Stimulated activated CD8-positive, alpha-beta memory T cell treated with anti-CD3 and anti-CD28 coated beads, Interleukin-2, amount 100 ng/mL, for 1 hour (primary cell): ENCODE measurements at regions not wholly inside any gene's neighbourhood (a gene's known extent, or its start where the extent isn't known, plus 50 kb on each side); places are given as distances from the start of the nearest gene placed in this dataset.

Experiments used
- DNase-seq, 2 donors: peaks; one replicate each; pipeline ENCODE4 v3.0.0-alpha.2; 2020; ENCODE audit warnings: low read depth in 2 of 2

- no peak for DNase-seq
Measured at GRCh38 chr2:41909584-41909983, 138.2 kb upstream of the PKDCC start.

- no peak for DNase-seq
Measured at GRCh38 chr2:41910126-41910525, 137.7 kb upstream of the PKDCC start.

- no peak for DNase-seq
Measured at GRCh38 chr2:41911033-41911432, 136.8 kb upstream of the PKDCC start.

GRCh38 chr2:41912337-41912736 is 135.5 kb upstream of the PKDCC start:
- no peak for DNase-seq

- DNase-seq, result no peak
Measured at GRCh38 chr2:41912776-41913175, 135.0 kb upstream of the PKDCC start.

- no peak for DNase-seq
Measured at GRCh38 chr2:41913311-41913710, 134.5 kb upstream of the PKDCC start.

GRCh38 chr2:41913921-41914609 is 133.8 kb upstream of the PKDCC start:
- no peak for DNase-seq

- no peak for DNase-seq
Measured at GRCh38 chr2:41914936-41915335, 132.9 kb upstream of the PKDCC start.

GRCh38 chr2:41916177-41916576 is 131.6 kb upstream of the PKDCC start:
- DNase-seq, result no peak

- no peak for DNase-seq
Measured at GRCh38 chr2:41917587-41917986, 130.2 kb upstream of the PKDCC start.

GRCh38 chr2:41919135-41919534 is 128.7 kb upstream of the PKDCC start:
- no peak for DNase-seq

GRCh38 chr2:41920181-41920580 is 127.6 kb upstream of the PKDCC start:
- DNase-seq, result no peak

- DNase-seq, result no peak
Measured at GRCh38 chr2:41920812-41921211, 127.0 kb upstream of the PKDCC start.

- no peak for DNase-seq
Measured at GRCh38 chr2:41922177-41922576, 125.6 kb upstream of the PKDCC start.

GRCh38 chr2:41923156-41923786 is 124.5 kb upstream of the PKDCC start:
- DNase-seq, result no peak

- no peak for DNase-seq
Measured at GRCh38 chr2:41924024-41924423, 123.8 kb upstream of the PKDCC start.

- DNase-seq, result no peak
Measured at GRCh38 chr2:41924709-41925408, 123.0 kb upstream of the PKDCC start.

- no peak for DNase-seq
Measured at GRCh38 chr2:41925712-41926111, 122.1 kb upstream of the PKDCC start.

GRCh38 chr2:41926614-41927580 is 120.9 kb upstream of the PKDCC start:
- DNase-seq, result no peak

- DNase-seq, result no peak
Measured at GRCh38 chr2:41927581-41928264, 120.1 kb upstream of the PKDCC start.

- no peak for DNase-seq
Measured at GRCh38 chr2:41928526-41928925, 119.3 kb upstream of the PKDCC start.
